ENCODE measurements at regions not wholly inside any gene's neighbourhood (a gene's known extent, or its start where the extent isn't known, plus 50 kb on each side); places are given as distances from the start of the nearest gene placed in this dataset.

- no peak for DNase-seq
These were observed 148.9 kb upstream of the CIBAR2 start for GRCh38 chr16:85261204-85261603.

DNA sequence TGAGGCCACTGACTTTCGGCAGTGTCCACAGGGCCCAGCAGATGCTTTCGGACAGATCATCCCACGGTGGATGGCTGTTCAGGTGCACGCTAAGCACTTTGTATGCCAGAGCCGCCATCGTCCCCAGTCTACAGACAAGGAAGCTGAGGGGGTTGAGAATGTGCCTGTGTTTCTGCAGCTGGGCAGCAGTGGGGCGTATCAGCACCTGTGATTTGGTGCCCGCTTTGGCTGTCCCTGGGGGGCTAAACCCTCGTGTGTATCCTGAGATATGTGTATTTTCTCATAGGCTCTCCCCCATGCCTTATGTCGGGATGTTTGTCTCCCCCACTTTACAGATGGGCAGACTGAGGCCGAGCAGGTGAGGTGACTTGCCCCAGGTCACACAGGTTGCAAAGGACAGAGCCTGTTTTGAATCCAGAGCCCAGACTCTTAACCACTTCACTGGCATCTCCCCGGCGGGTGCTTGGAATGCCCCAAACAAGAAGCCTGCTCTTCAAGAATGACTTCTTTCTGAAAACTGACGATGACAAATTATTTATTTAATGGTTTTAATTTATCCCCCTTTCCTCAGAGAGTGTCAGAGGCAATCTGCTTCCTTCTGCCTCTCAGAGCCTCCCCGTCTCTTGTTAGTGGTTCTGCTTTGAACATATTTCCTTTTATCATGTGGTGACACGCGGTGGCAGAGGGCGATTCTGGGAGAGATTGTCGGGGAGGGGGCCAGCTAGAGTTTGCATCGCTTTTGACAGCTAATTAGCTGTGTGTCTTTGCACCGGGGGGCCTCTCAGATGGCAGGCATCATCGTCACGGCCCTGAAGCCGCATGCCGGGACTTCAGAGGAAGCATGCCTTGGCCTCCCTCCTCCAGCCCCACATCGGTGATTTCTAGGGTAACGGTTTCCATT is 149.6 kb upstream of the CIBAR2 start:
- no peak for DNase-seq

DNA sequence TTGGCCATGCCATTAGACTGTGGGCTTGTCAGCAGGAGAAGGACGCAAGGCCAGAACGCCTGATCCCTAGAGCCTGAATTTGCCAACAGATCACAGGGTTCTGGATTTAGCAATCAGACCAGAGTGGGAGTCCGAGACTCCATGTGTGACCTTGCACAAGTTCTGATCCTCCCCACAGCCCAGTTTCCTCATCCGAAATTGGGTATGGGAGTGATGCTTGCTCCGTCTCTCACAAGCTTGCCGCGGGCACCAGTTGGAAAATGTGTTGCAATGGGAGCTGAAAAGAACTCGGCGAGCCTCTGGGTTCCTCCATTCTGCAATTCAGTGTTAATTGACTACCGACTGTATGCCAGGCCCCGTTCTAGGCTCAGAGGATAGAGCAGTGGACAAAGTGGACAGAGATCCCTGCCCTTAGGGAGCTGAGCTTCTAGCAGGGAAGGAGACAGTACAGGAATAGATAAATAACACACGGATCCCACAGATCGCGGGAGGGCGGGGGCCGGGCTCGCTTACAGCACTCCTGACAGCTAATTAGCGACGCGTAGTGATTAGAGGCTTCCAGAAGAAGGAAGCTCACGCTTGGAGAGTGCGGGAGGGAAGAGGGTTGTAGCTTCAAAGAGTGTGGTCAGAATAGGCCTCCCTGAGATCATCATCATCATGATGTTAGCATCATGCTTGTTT is 150.4 kb upstream of the CIBAR2 start:
- no peak for DNase-seq

DNA sequence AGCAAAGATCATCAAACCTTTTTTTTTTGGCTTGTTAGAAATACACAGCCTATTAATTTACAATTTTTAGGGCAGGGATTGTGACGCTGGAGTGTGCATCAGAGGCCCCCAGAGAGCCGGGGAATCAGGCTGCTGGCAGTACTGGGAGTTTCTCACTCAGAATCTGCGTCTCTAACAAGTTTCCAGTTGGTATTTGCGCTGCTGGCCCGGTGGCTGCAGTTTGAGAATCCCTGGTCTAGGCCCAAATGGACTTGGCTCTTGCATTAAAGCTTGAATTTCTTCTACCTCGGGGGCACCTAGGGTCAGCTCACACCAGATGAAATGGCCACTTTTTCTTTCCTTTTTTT is 150.9 kb upstream of the CIBAR2 start:
- no peak for DNase-seq

DNA sequence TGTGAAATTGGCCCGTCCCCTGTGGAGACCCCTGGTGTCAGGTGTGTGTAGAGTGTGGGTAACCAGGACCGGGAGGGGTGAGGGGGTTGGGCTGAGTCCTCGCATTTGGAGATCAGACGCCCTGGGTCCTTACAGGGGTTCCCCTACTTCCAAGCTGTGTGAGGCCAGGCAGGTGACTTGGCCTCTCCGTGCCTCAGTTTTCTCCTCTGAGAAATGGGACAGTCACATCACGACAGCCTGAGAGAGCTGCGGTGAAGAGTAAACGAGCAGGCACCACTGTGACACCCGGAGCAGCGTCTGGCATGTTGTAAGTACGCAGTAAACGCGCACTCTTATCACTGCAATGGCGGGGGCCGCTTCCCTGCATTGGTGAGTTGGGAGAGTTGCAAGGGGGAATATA is 152.5 kb upstream of the CIBAR2 start:
- DNase-seq: no peak

GRCh38 chr16:85265161-85265784 is 153.0 kb upstream of the CIBAR2 start:
- no peak for DNase-seq

DNA sequence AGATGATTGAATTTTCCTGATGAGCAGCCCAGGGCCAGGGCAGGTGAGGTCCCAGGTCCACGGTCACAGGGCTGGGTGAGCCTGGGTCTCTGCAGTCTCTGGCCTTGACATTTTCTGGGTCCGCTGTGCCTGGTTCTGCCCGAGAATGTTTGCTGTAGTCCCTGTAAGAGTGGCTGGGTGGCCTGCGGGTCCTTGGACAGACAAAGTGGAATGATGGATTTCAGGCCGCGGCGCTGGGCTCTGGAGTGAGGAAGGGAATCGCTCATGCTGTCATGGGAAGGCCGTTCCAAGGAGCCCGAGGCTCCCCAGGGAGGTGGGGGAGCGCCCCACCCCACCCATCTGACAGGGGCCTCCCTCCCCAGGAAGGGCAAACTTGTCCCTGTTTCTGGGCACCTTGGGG is 153.5 kb upstream of the CIBAR2 start:
- no peak for DNase-seq

DNA sequence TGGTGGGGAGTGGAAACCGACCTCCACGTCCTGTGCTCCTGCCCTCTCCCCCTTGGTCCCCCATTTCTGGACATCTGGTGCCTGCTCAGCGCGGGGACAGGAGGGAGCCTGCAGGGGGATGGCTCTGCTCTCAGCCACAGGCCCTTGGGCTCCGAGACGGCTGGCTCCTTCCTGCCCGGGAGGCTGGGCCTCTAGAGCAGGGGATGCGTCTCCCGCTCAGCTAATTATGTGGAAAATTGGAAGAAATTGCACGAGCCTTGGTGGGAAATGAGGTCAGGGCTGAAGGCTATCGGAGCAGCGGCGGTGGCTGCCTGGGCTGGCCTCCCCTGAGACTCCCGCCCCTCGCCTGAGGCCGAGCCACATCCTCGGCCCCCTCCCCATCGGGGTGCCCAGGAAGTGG is 154.6 kb upstream of the CIBAR2 start:
- DNase-seq: no peak

- no peak for DNase-seq
These were observed 155.2 kb upstream of the CIBAR2 start for GRCh38 chr16:85267414-85267945.

- DNase-seq: no peak
These were observed 156.9 kb upstream of the CIBAR2 start for GRCh38 chr16:85269165-85269564.

- DNase-seq: no peak
These were observed 158.1 kb upstream of the CIBAR2 start for GRCh38 chr16:85270374-85270773.

DNA sequence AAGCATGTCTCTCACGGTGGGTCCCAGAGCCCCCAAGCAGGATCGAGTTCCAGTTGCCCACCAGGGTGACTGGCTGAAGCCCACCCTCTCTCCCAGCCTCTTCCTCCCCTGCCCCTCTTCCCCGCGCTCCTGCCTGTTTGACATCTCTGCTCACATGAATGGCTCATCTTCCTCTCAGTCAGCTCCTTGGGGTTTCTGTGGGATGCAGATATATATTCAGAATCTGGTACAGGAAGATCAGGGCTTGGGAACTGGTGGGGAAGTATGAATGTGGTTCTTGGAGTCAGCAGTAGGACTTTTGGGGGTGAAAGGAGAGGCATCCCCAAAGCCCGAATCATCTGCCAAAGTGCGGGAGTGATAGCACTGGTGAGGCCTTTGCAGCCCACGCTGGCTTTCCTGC is 158.9 kb upstream of the CIBAR2 start:
- DNase-seq: no peak

GRCh38 chr16:85273293-85273692 is 161.0 kb upstream of the CIBAR2 start:
- no peak for DNase-seq

- no peak for DNase-seq
These were observed 162.2 kb upstream of the CIBAR2 start for GRCh38 chr16:85274501-85274900.

DNA sequence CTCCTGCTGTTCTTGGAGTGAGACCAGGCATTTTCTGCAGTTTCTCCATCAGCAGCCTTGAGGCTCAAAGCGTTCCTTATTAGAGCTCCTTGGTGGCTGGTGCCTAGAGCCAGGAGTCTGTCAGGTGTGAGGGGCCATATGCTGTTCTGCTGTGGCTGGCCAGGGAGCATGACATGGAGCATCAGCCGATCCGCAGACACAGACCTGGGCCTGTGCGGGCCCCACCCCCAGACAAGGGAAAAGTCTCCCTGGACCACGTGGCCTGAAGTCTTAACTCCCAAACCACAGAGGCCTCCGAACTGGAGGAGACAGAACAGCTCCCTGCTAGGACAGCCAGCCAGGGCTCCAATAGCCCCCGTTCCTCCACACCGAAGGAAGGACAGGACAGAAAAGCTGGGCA is 162.7 kb upstream of the CIBAR2 start:
- DNase-seq: no peak

DNA sequence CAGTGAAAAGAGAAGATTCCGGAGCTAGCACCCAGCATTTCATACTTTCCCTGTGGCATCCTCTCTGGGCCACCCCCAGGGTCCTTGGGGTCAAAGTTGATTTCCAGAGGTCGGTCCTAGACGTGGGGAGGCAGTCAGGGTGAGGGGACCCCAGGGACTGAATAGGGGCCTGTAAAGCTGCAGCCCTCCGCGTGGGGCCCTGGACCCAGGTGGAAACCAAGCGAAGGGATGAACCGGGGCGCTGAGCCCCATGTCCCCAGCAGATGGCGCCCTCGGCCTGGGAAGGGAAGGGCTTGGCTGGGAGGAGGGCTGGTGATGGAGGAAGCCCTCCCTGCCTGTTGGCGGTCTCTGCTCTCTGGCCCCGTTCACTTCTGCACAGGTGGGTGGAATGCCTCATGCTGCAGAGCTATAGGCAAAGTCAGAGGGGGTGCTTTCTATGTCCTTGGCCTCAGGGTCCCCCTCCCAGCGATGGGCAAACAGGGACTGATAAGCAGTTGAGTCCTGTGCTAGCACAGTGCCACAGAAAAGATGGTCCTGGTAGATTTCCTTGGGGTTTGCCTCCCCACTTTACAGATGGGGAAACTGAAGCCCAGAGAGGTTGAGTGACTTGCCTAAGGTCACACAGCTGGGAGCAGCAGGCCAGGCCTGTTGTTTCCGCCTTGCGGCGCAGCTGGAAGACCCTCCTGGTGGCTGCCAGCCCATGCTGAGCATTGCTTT is 163.4 kb upstream of the CIBAR2 start:
- DNase-seq: peak; percentile 35

DNA sequence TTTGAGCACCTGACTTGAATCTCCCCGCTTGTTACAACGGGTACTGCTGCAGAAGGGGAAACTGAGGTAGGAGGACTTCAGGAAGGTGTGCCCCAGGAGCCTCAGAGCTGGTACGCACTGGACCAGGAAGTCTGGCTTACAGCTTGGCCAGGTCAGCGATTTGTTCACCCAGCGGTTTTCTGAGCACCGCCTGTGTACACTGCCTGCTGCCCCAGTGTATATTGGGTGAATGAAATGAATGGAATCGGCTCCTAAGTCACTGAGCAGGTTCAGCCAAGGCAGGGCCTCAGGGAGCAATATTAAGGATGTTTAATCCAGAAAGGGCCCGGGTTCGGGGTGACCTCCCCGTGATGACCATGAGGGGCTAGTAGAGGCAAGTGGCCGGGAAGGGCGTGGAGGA is 164.0 kb upstream of the CIBAR2 start:
- DNase-seq: no peak

DNA sequence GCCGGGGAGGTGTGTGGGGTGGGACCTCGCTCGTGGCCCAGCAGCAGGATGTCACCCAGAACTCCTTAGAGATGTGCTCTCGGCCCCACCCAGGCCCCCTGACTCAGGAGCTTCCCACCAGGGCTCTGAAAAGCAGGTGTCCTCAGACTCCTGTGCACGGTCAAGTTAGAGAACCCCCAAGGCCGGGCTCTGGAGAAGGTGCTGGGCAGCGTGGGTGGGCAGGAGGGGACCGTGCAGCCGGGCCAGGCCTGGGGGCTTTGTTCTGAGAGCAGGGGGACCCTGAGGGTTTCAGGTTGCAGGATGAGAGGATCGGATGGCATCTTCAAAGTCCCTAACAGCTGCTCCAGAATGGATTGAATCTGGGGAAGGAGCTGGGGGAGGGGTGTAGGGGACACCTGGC is 164.4 kb upstream of the CIBAR2 start:
- no peak for DNase-seq

- DNase-seq: no peak
These were observed 166.6 kb upstream of the CIBAR2 start for GRCh38 chr16:85278839-85279238.

- DNase-seq: no peak
These were observed 167.1 kb upstream of the CIBAR2 start for GRCh38 chr16:85279402-85279801.

GRCh38 chr16:85279825-85280545 is 167.7 kb upstream of the CIBAR2 start:
- DNase-seq: no peak

GRCh38 chr16:85281181-85281580 is 168.9 kb upstream of the CIBAR2 start:
- peak; percentile 40 for DNase-seq
